ENCODE measurements at regions not wholly inside any gene's neighbourhood (a gene's known extent, or its start where the extent isn't known, plus 50 kb on each side); places are given as distances from the start of the nearest gene placed in this dataset.

DNA sequence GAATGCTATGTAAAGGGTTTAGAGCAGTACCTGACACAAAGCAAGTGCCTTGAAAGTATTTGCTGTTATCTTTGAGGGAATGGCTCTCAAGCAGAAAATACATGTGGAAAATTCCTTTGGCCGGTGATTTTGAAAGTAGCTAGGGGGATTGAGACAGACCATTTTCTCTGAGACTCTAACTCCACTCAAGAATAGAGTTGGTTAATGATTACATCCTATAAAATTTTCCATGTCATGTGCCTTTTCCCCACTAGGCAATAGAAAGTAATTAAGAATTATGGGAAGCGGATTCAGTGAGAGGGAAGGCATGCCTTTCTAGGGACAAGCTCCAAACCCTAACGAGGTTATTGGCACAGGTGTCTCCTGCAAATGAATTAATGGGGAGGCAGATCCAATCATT, 276.0 kb downstream of the GPATCH2 start:
- TF ChIP-seq, protein P1, sequence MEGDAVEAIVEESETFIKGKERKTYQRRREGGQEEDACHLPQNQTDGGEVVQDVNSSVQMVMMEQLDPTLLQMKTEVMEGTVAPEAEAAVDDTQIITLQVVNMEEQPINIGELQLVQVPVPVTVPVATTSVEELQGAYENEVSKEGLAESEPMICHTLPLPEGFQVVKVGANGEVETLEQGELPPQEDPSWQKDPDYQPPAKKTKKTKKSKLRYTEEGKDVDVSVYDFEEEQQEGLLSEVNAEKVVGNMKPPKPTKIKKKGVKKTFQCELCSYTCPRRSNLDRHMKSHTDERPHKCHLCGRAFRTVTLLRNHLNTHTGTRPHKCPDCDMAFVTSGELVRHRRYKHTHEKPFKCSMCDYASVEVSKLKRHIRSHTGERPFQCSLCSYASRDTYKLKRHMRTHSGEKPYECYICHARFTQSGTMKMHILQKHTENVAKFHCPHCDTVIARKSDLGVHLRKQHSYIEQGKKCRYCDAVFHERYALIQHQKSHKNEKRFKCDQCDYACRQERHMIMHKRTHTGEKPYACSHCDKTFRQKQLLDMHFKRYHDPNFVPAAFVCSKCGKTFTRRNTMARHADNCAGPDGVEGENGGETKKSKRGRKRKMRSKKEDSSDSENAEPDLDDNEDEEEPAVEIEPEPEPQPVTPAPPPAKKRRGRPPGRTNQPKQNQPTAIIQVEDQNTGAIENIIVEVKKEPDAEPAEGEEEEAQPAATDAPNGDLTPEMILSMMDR (IDR thresholded peaks at IDR 0.05) = no peak
- no peak for TF ChIP-seq POLR2A (IDR thresholded peaks at IDR 0.05)
